Mammary epithelial cell (primary cell): ENCODE measurements at regions not wholly inside any gene's neighbourhood (a gene's known extent, or its start where the extent isn't known, plus 50 kb on each side); places are given as distances from the start of the nearest gene placed in this dataset.

Experiments used
- CTCF ChIP-seq, 2 donors: IDR thresholded peaks in 1 of 2; conservative IDR thresholded peaks in 1 of 2; 2 replicates each; pipeline ENCODE4 v1.5.1; 2011 to 2012; ENCODE audit warnings: inconsistent platforms in 2 of 2, low read length in 2 of 2, mild to moderate bottlenecking in 2 of 2, control low read depth in 1 of 2, low read depth in 1 of 2; ENCODE audit not compliant: insufficient read depth in 1 of 2; ENCODE audit errors: extremely low read depth in 1 of 2
- EZH2 ChIP-seq: IDR thresholded peaks from 2 replicates; pipeline ENCODE4 v1.6.1; 2012; ENCODE audit warnings: low read length, inconsistent platforms, borderline replicate concordance

- TF ChIP-seq CTCF (conservative IDR thresholded peaks at IDR 0.05 in 1 of 2, IDR thresholded peaks at IDR 0.05 in 1 of 2; ENCODE audit: extremely low read depth in 1 of 2, insufficient read depth in 1 of 2, low read depth in 1 of 2, low read length in 2 of 2): no peak
- TF ChIP-seq EZH2: no peak
Measured at GRCh38 chr10:60495338-60496055, 105.8 kb upstream of the ANK3 start.
